ENCODE measurements at regions not wholly inside any gene's neighbourhood (a gene's known extent, or its start where the extent isn't known, plus 50 kb on each side); places are given as distances from the start of the nearest gene placed in this dataset.

DNA sequence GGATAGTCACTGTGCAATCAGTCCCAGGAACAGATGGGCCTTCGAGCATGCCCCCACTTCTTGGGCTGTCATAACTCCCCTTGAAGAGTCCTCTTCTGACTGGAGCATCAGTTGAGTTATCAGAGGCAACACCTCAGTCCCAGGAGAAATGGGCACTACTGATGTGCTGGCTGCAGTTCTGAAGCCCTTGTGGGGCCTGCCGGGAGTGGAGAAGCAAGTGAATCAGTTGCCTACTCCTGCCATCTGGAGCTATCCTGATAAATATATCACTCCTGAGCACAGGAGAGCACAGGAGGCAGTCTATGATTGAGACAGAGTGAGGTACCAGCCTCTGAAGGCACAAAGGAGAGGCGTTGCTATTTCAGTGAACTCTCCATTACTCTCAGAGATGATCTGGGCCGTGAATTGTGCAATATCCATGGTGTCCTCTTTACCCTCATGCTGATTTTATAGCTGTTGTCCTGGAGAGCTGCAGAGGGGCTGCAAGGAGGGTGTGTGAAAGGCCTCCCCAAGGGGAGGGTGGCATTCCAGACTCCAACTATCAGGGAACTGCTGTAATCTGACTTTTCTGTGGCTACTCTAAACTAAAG is 344.2 kb upstream of the ROPN1 start:
- no peak for TF ChIP-seq HNF4G (IDR thresholded peaks at IDR 0.05)
- TF ChIP-seq FOXA2 (IDR thresholded peaks at IDR 0.05), result no peak
- TF ChIP-seq HNF4A (conservative IDR thresholded peaks at IDR 0.05), result no peak
- TF ChIP-seq RXRA (IDR thresholded peaks at IDR 0.05), result no peak
- TF ChIP-seq, protein P1, sequence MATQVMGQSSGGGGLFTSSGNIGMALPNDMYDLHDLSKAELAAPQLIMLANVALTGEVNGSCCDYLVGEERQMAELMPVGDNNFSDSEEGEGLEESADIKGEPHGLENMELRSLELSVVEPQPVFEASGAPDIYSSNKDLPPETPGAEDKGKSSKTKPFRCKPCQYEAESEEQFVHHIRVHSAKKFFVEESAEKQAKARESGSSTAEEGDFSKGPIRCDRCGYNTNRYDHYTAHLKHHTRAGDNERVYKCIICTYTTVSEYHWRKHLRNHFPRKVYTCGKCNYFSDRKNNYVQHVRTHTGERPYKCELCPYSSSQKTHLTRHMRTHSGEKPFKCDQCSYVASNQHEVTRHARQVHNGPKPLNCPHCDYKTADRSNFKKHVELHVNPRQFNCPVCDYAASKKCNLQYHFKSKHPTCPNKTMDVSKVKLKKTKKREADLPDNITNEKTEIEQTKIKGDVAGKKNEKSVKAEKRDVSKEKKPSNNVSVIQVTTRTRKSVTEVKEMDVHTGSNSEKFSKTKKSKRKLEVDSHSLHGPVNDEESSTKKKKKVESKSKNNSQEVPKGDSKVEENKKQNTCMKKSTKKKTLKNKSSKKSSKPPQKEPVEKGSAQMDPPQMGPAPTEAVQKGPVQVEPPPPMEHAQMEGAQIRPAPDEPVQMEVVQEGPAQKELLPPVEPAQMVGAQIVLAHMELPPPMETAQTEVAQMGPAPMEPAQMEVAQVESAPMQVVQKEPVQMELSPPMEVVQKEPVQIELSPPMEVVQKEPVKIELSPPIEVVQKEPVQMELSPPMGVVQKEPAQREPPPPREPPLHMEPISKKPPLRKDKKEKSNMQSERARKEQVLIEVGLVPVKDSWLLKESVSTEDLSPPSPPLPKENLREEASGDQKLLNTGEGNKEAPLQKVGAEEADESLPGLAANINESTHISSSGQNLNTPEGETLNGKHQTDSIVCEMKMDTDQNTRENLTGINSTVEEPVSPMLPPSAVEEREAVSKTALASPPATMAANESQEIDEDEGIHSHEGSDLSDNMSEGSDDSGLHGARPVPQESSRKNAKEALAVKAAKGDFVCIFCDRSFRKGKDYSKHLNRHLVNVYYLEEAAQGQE (IDR thresholded peaks at IDR 0.05), result no peak
- TF ChIP-seq, protein P2, sequence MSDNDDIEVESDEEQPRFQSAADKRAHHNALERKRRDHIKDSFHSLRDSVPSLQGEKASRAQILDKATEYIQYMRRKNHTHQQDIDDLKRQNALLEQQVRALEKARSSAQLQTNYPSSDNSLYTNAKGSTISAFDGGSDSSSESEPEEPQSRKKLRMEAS (IDR thresholded peaks at IDR 0.05), result no peak
- no peak for TF ChIP-seq JUND (IDR thresholded peaks at IDR 0.05)

DNA sequence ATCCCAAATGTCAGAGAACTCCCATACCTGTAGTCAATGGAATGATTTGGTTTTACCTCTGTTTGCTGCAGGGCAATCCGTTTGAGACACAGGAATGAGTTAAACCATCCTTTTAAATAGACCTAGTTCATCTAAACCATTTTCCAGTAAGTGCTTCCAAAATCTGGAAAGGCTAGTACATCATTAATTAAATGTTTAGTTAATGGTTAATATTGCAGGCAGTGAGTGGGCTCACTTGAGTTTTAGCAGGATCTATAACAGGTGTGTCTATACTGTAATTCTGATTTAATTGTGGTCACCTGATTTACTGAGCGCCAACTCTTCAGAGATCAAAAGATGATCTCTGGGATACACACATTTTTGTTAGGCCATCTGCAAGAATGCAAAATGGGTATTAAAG is 353.9 kb upstream of the ROPN1 start:
- Histone ChIP-seq H3K4me3 (ENCODE audit: low read depth in 1 of 3, low read length in 3 of 3) (no peak overlapping the region), H3K9me3 (ENCODE audit: control insufficient read depth in 4 of 4, low read length in 3 of 4) (no peaks in the 10 kb centered on the region), H3K9ac (ENCODE audit: low read depth in 1 of 2, low read length in 2 of 2) (no peak overlapping the region), H3K4me1 (ENCODE audit: control insufficient read depth in 4 of 4, insufficient read depth in 4 of 4, low read length in 3 of 4) (peaks cover 0 to 10% (median 2%) of the 10 kb centered on the region in 4 donors), H3K36me3 (ENCODE audit: control insufficient read depth in 4 of 4, insufficient read depth in 3 of 4, low read depth in 1 of 4, low read length in 3 of 4) (no peaks in the 10 kb centered on the region), H3K27ac (ENCODE audit: low read depth in 1 of 2, low read length in 2 of 2) (no peak overlapping the region), H3K27me3 (ENCODE audit: control insufficient read depth in 4 of 4, insufficient read depth in 4 of 4, low read length in 3 of 4) (no peaks in the 10 kb centered on the region)
- WGBS, result 57% methylated on average over 2 of the region's 2 CpGs
- DNase-seq (ENCODE audit: low spot score), result no peak
- no peak for TF ChIP-seq GABPA (IDR thresholded peaks at IDR 0.05 in 1 of 2, conservative IDR thresholded peaks at IDR 0.05 in 1 of 2)

More for the DNA sequence above, 344.2 kb upstream of the ROPN1 start:
- DNase-seq (ENCODE audit: low spot score), result no peak
- no peaks in the 10 kb centered on the region for H3K9me3 ChIP-seq (ENCODE audit: control insufficient read depth in 4 of 4, low read length in 3 of 4)
- H3K36me3 ChIP-seq (ENCODE audit: control insufficient read depth in 4 of 4, insufficient read depth in 3 of 4, low read depth in 1 of 4, low read length in 3 of 4), result no peaks in the 10 kb centered on the region
- no peaks in the 10 kb centered on the region for H3K27me3 ChIP-seq (ENCODE audit: control insufficient read depth in 4 of 4, insufficient read depth in 4 of 4, low read length in 3 of 4)
- H3K27ac ChIP-seq (ENCODE audit: low read depth in 1 of 2, low read length in 2 of 2), result no peak overlapping the region
- no peaks in the 10 kb centered on the region for H3K4me1 ChIP-seq (ENCODE audit: control insufficient read depth in 4 of 4, insufficient read depth in 4 of 4, low read length in 3 of 4)
- no peak overlapping the region for H3K4me3 ChIP-seq (ENCODE audit: low read depth in 1 of 3, low read length in 3 of 3)
- no peak overlapping the region for H3K9ac ChIP-seq (ENCODE audit: low read depth in 1 of 2, low read length in 2 of 2)
- 81% methylated on average over 4 of the region's 4 CpGs for WGBS

DNA sequence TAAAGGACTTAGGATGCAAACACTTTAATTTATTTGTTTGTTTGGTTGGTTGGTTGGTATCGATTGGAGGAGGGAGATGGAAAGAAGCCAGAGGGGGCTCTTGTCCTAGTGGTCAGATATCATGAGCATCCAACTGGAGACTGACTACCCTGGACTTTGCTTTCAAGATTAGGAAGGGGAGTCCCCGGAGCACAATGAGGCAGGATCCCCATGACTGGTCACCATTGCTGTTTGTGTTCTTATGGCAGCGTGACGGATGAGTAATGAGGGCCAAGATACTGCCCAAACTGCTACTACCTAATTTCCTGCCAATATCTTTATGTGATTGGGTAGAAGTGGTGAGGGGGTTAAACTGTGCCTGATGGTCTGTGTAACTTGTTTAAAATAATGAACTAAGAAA is 354.6 kb upstream of the ROPN1 start:
- WGBS, result 59% methylated on average over 4 of the region's 4 CpGs
- Histone ChIP-seq H3K4me3 (ENCODE audit: low read depth in 1 of 3, low read length in 3 of 3) (no peak overlapping the region), H3K27ac (ENCODE audit: low read depth in 1 of 2, low read length in 2 of 2) (peak overlapping the region in 1 of 2 donors; percentile 43), H3K9ac (ENCODE audit: low read depth in 1 of 2, low read length in 2 of 2) (no peak overlapping the region), H3K36me3 (ENCODE audit: control insufficient read depth in 4 of 4, insufficient read depth in 3 of 4, low read depth in 1 of 4, low read length in 3 of 4) (no peaks in the 10 kb centered on the region), H3K9me3 (ENCODE audit: control insufficient read depth in 4 of 4, low read length in 3 of 4) (no peaks in the 10 kb centered on the region), H3K4me1 (ENCODE audit: control insufficient read depth in 4 of 4, insufficient read depth in 4 of 4, low read length in 3 of 4) (peaks cover 0 to 10% (median 2%) of the 10 kb centered on the region in 4 donors), H3K27me3 (ENCODE audit: control insufficient read depth in 4 of 4, insufficient read depth in 4 of 4, low read length in 3 of 4) (no peaks in the 10 kb centered on the region)
- TF ChIP-seq RXRA (IDR thresholded peaks at IDR 0.05) (peak in 1 of 2 donors; percentile 40), FOXA2 (IDR thresholded peaks at IDR 0.05) (peak; percentile 13), JUND (IDR thresholded peaks at IDR 0.05) (no peak), YY1 (IDR thresholded peaks at IDR 0.05) (peak; percentile 32), HNF4A (conservative IDR thresholded peaks at IDR 0.05) (peak in 1 of 2 donors; percentile 50), RAD21 (IDR thresholded peaks at IDR 0.05) (no peak), NR2F2 (IDR thresholded peaks at IDR 0.05) (no peak), GABPA (IDR thresholded peaks at IDR 0.05 in 1 of 2, conservative IDR thresholded peaks at IDR 0.05 in 1 of 2) (no peak)
- TF ChIP-seq, protein P3, sequence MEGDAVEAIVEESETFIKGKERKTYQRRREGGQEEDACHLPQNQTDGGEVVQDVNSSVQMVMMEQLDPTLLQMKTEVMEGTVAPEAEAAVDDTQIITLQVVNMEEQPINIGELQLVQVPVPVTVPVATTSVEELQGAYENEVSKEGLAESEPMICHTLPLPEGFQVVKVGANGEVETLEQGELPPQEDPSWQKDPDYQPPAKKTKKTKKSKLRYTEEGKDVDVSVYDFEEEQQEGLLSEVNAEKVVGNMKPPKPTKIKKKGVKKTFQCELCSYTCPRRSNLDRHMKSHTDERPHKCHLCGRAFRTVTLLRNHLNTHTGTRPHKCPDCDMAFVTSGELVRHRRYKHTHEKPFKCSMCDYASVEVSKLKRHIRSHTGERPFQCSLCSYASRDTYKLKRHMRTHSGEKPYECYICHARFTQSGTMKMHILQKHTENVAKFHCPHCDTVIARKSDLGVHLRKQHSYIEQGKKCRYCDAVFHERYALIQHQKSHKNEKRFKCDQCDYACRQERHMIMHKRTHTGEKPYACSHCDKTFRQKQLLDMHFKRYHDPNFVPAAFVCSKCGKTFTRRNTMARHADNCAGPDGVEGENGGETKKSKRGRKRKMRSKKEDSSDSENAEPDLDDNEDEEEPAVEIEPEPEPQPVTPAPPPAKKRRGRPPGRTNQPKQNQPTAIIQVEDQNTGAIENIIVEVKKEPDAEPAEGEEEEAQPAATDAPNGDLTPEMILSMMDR (IDR thresholded peaks at IDR 0.05; ENCODE audit: low read depth, low read length, missing input control), result no peak
- TF ChIP-seq, protein P2 (IDR thresholded peaks at IDR 0.05), result no peak
- TF ChIP-seq, protein P4, sequence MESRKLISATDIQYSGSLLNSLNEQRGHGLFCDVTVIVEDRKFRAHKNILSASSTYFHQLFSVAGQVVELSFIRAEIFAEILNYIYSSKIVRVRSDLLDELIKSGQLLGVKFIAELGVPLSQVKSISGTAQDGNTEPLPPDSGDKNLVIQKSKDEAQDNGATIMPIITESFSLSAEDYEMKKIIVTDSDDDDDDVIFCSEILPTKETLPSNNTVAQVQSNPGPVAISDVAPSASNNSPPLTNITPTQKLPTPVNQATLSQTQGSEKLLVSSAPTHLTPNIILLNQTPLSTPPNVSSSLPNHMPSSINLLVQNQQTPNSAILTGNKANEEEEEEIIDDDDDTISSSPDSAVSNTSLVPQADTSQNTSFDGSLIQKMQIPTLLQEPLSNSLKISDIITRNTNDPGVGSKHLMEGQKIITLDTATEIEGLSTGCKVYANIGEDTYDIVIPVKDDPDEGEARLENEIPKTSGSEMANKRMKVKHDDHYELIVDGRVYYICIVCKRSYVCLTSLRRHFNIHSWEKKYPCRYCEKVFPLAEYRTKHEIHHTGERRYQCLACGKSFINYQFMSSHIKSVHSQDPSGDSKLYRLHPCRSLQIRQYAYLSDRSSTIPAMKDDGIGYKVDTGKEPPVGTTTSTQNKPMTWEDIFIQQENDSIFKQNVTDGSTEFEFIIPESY (IDR thresholded peaks at IDR 0.05), result no peak
- TF ChIP-seq, protein P1 (IDR thresholded peaks at IDR 0.05), result no peak
- no peak for DNase-seq (ENCODE audit: low spot score)

Measured in liver (tissue), 8 donors.